HL-60 (cell line): ENCODE measurements at regions not wholly inside any gene's neighbourhood (a gene's known extent, or its start where the extent isn't known, plus 50 kb on each side); places are given as distances from the start of the nearest gene placed in this dataset.

ENCODE experiments used
- CTCF ChIP-seq: IDR thresholded peaks from one replicate; pipeline ENCODE4 v1.5.1; 2011; ENCODE audit warnings: low read length, control low read depth, inconsistent platforms; ENCODE audit not compliant: insufficient read depth
- REST ChIP-seq: IDR thresholded peaks from 2 replicates; pipeline ENCODE4 v1.6.1; 2012; ENCODE audit warnings: low read depth; ENCODE audit not compliant: insufficient replicate concordance

- TF ChIP-seq CTCF (no peak), REST (no peak)
Measured at GRCh38 chr9:104984948-104985347, 57.0 kb upstream of the ABCA1 start.
